Uterus (tissue), 2 donors: ENCODE measurements at regions not wholly inside any gene's neighbourhood (a gene's known extent, or its start where the extent isn't known, plus 50 kb on each side); places are given as distances from the start of the nearest gene placed in this dataset.

Experiments used
- CTCF ChIP-seq, 4 experiments: fragments of 200-600 bp in 2 of 4; fragments of 450-650 bp in 2 of 4; sonication (generic) in 2 of 4; IDR thresholded peaks; one replicate each; pipeline ENCODE4 v1.5.1; 2016 to 2019; ENCODE audit warnings: antibody characterized with exemption in 4 of 4, mild to moderate bottlenecking in 2 of 4, moderate library complexity in 1 of 4
- POLR2A ChIP-seq, 2 donors: fragments of 450-650 bp; IDR thresholded peaks; one replicate each; pipeline ENCODE4 v1.6.1; 2016; ENCODE audit warnings: antibody characterized with exemption in 2 of 2, mild to moderate bottlenecking in 1 of 2, moderate library complexity in 1 of 2

DNA sequence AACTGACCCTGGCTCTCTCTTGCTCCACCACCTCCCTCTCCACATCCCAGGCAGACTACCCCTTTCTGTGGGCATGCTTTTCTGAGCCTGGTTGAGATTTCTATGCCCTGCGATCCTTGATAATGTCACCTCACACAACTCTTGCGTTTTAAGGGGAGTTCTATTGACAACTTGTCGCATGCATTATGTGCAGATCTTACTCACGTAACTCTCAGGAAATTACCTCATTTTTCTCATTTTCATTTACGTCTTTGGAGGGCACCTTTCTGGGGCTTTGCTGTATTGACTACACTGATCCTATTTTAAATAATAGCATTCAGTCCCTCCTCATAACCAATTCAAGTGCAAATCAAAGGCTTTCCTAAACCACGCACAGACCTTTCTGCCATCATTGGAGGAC, 140.4 kb upstream of the WWC1 start:
- TF ChIP-seq CTCF (IDR thresholded peaks at IDR 0.05) (no peak), POLR2A (IDR thresholded peaks at IDR 0.05) (no peak)
